Activated CD8-positive, alpha-beta T cell treated with anti-CD3 and anti-CD28 coated beads for 36 hours (primary cell): ENCODE measurements at regions not wholly inside any gene's neighbourhood (a gene's known extent, or its start where the extent isn't known, plus 50 kb on each side); places are given as distances from the start of the nearest gene placed in this dataset.
"Not testable (repeated sequence)": the region's sequence is repeated elsewhere in the genome, so short reads cannot be mapped to it uniquely, and the experiment has no call there.

Experiments
- ATAC-seq: fragments of 200-7000 bp; cut with Tn5 transposase; one replicate; pipeline ENCODE4 v1.10.0; 2021; ENCODE audit warnings: mild to moderate bottlenecking, moderate library complexity
- CTCF ChIA-PET: fragments of 350-600 bp; sonication (Branson Sonifier 250); formaldehyde crosslinking; loops from one replicate; lab custom pipeline; 2021; ENCODE audit warnings: antibody characterized with exemption; lab: Charles Lee
- POLR2A ChIA-PET: fragments of 350-600 bp; sonication (Branson Sonifier 250); formaldehyde crosslinking; loops from one replicate; lab custom pipeline; 2021; ENCODE audit warnings: antibody characterized with exemption; lab: Charles Lee
- DNase-seq: peaks from one replicate; pipeline ENCODE4 v3.0.0-alpha.2; 2020
- H3K27ac Mint-ChIP-seq: one replicate; pipeline ENCODE4 v1.8.0; 2021; ENCODE audit warnings: mild to moderate bottlenecking, mixed read lengths
- H3K27me3 Mint-ChIP-seq: one replicate; pipeline ENCODE4 v1.8.0; 2021; ENCODE audit warnings: mixed read lengths
- H3K36me3 Mint-ChIP-seq: one replicate; pipeline ENCODE4 v1.8.0; 2021; ENCODE audit warnings: low read depth, mixed read lengths
- H3K4me1 Mint-ChIP-seq: one replicate; pipeline ENCODE4 v1.8.0; 2021; ENCODE audit warnings: low read depth, mixed read lengths
- H3K4me3 Mint-ChIP-seq: one replicate; pipeline ENCODE4 v1.8.0; 2021; ENCODE audit warnings: mild to moderate bottlenecking, moderate library complexity, mixed read lengths
- H3K9me3 Mint-ChIP-seq: one replicate; pipeline ENCODE4 v1.8.0; 2021; ENCODE audit warnings: mixed read lengths
- intact Hi-C: fragments of 100-400 bp; cut with micrococcal nuclease; formaldehyde crosslinking; loops from one replicate; pipeline ENCODE4 v1.10.0; 2022

DNA sequence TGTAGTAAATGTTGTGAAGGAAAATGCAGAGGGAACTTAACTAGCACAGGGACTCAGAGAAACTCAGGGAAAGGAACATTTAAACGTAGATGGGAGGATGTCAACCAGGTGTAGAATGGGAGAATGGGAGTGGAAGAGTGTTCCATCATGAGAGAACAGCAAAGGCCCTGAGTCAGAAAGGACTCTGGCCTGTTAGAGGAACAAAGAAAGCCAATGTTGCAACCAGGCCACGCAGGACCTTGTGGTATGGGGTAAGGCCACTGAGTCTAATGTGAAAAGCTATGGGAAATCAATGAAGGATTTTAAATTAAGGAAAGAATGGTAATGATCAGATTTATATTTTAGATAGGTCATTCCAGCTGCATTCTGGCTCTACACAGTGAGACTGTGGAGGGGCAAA, 76.6 kb upstream of the NBPF26 start:
- H3K27ac Mint-ChIP-seq, H3K4me1 Mint-ChIP-seq, H3K36me3 Mint-ChIP-seq, H3K9me3 Mint-ChIP-seq, ATAC-seq, H3K27me3 Mint-ChIP-seq, DNase-seq, CTCF ChIA-PET, H3K4me3 Mint-ChIP-seq, intact Hi-C loops, POLR2A ChIA-PET: not testable (repeated sequence)

DNA sequence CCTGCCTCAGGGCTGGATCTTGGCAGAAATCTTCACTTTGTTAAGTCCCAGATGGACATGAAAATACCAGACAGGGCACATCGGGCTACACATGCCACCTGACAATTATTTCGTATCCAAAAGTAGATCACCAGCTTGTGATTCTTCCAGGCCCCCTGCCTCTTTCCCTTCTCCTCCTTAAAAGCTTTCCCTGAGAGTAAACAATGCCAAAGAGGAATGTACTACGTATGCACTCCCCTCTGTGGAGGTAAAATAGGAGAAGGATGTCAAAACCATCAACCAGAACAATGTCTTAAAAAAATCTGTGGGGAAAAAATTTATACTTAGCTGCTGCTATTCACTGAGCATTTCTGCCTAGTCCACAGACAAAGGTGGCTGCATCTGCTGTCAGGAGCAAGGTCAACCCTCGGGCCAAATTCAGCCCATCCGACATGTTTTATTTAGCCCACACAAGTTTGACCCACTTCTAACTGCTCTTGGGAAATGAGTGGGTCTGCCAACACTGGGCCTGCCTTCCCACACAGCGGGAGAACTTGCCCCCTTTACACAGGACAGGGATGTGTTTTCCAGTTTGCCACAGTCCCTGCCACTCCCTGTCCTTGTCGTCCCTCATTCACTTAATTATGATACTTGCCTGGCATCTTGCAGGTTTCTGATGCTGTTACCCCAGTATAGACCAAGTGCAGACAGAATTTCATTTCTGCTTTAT, 74.7 kb upstream of the NBPF26 start:
- ATAC-seq, DNase-seq, H3K9me3 Mint-ChIP-seq: not testable (repeated sequence)

DNA sequence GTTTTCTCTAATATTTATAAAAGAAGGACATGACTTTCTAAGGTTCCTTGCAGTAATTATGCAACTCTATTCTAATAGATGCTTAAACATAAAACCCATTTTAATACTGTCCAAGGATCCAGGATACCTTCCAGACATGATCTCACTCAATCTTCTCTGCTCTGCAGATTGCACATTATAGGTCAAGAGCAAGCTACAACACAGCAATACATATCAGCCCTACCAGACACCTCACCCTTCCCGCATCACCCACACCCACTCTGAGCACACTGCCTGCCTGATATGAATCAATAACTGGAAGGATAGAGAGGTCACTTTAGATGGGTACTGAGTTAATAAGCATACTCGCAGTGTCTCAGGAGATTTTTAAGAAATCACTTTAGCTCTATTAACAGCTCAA, 74.0 kb upstream of the NBPF26 start:
- intact Hi-C loops, H3K27me3 Mint-ChIP-seq, H3K4me3 Mint-ChIP-seq, DNase-seq, H3K9me3 Mint-ChIP-seq, ATAC-seq, POLR2A ChIA-PET, H3K27ac Mint-ChIP-seq, H3K4me1 Mint-ChIP-seq, CTCF ChIA-PET, H3K36me3 Mint-ChIP-seq: not testable (repeated sequence)

More for the DNA sequence above, 74.7 kb upstream of the NBPF26 start:
- H3K4me3 Mint-ChIP-seq, intact Hi-C loops, H3K27ac Mint-ChIP-seq, H3K36me3 Mint-ChIP-seq, H3K27me3 Mint-ChIP-seq, CTCF ChIA-PET, POLR2A ChIA-PET, H3K4me1 Mint-ChIP-seq: not testable (repeated sequence)

DNA sequence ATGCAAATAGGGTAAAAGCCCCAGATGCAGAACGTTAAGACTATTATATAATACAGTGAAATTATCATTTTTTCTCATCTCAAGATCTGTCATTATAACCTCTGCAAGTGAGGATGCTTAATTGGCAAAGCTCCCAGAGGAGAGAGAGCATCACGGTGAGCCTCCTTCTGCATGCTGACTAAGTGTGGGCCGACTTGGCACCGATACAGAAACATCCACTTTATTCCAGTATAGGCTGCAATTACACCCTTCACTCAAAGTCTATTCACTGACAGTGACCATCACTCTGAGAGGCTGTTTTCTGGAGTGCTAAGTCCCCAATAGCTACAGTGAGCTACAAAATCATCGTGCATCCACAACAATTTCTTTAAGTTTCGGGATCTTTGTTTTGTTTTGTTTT, 69.6 kb upstream of the NBPF26 start:
- H3K36me3 Mint-ChIP-seq, POLR2A ChIA-PET, H3K27me3 Mint-ChIP-seq, H3K27ac Mint-ChIP-seq, H3K9me3 Mint-ChIP-seq, ATAC-seq, H3K4me3 Mint-ChIP-seq, DNase-seq, intact Hi-C loops, CTCF ChIA-PET, H3K4me1 Mint-ChIP-seq: not testable (repeated sequence)

DNA sequence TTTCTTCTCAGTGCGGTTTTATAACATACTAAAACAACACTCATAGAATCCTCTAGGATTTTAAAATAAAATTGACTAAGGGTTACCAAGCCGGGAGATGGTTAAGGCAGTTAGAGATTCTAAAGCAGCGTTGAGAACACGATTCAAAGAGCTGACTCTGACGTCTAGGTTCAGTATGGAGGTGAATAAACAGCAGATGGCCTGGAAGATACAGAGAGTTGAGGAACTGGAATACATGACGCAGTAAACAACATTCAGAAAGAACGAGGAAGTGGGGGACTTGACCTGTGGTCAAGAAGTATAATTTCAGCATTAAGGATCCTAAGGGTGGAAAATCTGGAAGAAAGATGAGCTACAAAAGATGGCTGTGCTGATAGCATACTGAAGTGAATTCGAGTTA, 68.4 kb upstream of the NBPF26 start:
- H3K27me3 Mint-ChIP-seq, ATAC-seq, H3K4me3 Mint-ChIP-seq, intact Hi-C loops, H3K36me3 Mint-ChIP-seq, CTCF ChIA-PET, POLR2A ChIA-PET, DNase-seq, H3K4me1 Mint-ChIP-seq, H3K27ac Mint-ChIP-seq, H3K9me3 Mint-ChIP-seq: not testable (repeated sequence)

DNA sequence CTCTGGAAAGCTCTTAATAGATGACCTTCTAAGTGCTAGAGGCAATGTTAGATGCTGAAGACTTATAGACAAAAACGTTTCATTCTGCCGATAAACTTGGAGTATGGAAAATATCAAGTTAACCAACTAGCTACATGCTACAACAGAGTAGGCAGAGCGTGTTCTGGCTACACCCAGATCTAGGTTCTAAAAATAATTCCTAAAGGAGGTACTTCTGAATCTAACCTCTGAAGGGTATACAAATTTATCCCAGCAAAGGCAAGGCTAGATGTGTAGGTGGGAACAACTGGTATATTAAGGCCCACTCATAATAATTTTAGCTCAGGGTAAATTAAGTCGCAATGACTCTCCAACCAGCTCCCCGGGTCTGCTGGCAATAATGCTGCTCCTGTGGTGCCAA, 67.6 kb upstream of the NBPF26 start:
- H3K27me3 Mint-ChIP-seq, H3K9me3 Mint-ChIP-seq, ATAC-seq, POLR2A ChIA-PET, H3K36me3 Mint-ChIP-seq, DNase-seq, intact Hi-C loops, H3K4me3 Mint-ChIP-seq, H3K4me1 Mint-ChIP-seq, H3K27ac Mint-ChIP-seq, CTCF ChIA-PET: not testable (repeated sequence)

DNA sequence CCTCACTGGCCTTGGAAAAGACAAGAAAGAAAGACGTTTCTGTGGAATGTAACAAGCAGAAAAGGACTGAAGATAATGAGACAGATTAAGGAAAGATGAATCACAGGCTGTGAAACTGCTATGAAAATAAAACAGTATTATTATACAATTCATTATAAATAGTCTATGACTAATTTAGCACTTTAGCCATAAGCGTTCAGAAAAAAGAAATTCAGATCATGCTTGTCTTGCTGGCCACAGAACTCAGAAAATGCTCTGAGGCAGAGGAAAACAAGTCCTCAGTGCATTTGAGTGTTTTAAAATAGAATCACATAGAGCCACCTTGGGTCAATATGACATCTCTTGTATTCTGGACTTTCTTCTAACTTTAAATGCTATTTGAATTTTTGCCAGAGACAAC, 65.9 kb upstream of the NBPF26 start:
- H3K36me3 Mint-ChIP-seq, CTCF ChIA-PET, intact Hi-C loops, ATAC-seq, H3K4me3 Mint-ChIP-seq, DNase-seq, H3K27me3 Mint-ChIP-seq, H3K27ac Mint-ChIP-seq, POLR2A ChIA-PET, H3K4me1 Mint-ChIP-seq, H3K9me3 Mint-ChIP-seq: not testable (repeated sequence)

DNA sequence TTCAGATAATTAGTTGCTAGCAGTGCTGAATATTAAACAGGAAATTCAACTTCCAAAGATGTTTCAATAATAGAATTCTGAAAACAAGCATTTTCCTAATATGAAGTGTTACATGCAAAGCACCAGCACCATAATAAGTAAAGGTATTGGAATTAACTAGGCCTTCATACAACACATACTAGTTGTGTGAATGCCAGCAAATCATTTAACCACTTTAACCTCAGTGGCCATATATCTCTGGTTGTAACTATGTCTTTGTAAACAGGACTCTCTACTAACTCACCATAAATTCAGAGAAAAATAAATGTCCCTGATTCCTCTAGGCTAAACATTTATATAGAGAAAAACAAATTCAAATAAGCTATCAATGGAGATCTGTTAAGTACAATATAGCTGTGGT, 65.1 kb upstream of the NBPF26 start:
- H3K4me3 Mint-ChIP-seq, H3K9me3 Mint-ChIP-seq, POLR2A ChIA-PET, H3K4me1 Mint-ChIP-seq, intact Hi-C loops, H3K27ac Mint-ChIP-seq, DNase-seq, ATAC-seq, H3K27me3 Mint-ChIP-seq, H3K36me3 Mint-ChIP-seq, CTCF ChIA-PET: not testable (repeated sequence)

DNA sequence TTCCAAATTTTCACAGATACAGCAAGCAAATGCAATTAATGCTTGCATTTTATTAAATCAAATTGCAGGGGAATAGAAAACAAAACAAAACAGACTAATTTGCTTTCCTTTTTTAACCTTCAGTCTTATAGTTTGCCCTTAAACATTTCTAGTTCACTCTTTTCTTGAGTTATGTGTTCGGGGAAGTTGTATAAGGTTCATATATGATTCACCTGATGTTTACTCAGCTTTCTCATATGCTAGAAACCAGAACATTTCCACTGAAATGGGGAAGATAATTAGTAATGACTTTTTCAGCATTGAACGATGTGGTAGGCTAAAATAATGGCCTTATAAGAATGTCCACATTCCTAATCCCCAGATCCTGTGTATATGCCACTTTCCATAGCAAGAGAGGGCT, 64.6 kb upstream of the NBPF26 start:
- POLR2A ChIA-PET, DNase-seq, CTCF ChIA-PET, intact Hi-C loops, H3K27me3 Mint-ChIP-seq, H3K4me1 Mint-ChIP-seq, H3K9me3 Mint-ChIP-seq, H3K36me3 Mint-ChIP-seq, ATAC-seq, H3K27ac Mint-ChIP-seq, H3K4me3 Mint-ChIP-seq: not testable (repeated sequence)

DNA sequence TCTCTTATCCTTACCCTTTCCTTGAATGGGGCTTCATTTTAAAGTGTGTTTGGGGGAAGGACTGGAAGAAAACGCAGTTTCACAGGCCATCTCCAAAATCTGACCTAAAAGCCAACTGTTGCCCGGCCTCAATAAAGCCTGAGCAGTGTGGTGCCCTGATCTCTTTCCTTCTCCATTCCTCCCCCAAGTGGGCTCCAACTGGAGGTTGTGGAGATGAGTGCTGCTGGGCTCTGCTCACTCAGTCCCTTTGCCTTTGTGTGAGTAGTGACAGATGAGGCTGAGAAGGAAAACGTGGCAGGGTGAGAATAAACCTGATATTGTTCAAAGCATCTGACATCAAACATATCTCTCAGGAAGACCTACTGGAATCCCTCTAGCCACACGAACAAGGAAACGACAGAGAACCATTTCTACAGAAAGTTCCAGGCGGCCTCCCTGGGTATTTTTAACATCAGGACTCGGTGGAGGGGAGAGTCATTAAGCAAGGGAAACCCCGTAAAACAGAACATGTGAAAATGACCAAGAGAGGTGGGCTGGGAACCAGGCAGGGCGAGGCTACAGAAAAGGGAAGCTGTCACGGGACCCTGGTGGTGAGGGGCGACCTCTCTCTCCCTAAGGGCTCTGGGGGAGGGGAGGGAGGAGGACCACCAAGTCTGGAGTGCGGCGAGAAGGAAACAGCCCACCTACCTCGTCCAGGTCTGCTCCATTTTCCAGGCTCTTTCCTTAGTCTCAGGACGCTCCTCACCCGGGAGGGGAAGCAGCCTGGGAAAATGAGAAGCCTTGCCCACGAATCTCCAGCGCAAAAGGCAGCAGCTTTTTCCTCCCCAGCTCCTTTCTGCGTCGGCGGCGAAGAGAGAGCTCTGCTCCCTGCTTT, 59.1 kb upstream of the NBPF26 start:
- DNase-seq, POLR2A ChIA-PET, H3K27ac Mint-ChIP-seq, CTCF ChIA-PET, H3K27me3 Mint-ChIP-seq, ATAC-seq, intact Hi-C loops, H3K36me3 Mint-ChIP-seq, H3K9me3 Mint-ChIP-seq, H3K4me1 Mint-ChIP-seq: not testable (repeated sequence)
- peak overlapping the region; percentile 75 for H3K4me3 Mint-ChIP-seq

DNA sequence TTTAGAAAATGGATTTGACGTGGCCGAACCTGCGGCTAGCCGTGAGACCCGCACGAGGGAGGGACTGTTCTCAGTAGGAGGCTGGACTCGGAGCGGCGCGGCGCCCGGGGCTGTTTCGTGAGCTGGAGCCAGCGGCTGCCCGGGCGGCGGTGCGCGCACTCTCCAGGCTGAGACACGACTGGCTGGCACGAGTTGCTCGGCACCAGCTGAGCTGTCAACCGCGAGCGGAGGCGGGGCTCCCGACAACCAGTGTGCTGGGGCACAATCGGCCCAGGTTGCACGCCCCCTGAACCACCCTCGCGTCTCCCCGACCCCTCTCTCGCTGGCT, 58.5 kb upstream of the NBPF26 start:
- H3K27me3 Mint-ChIP-seq, H3K4me1 Mint-ChIP-seq, POLR2A ChIA-PET, H3K36me3 Mint-ChIP-seq, intact Hi-C loops, H3K9me3 Mint-ChIP-seq, H3K27ac Mint-ChIP-seq, CTCF ChIA-PET: not testable (repeated sequence)
- DNase-seq (peak; percentile 23), ATAC-seq (peak; percentile 93)
- peak overlapping the region; percentile 75 for H3K4me3 Mint-ChIP-seq

DNA sequence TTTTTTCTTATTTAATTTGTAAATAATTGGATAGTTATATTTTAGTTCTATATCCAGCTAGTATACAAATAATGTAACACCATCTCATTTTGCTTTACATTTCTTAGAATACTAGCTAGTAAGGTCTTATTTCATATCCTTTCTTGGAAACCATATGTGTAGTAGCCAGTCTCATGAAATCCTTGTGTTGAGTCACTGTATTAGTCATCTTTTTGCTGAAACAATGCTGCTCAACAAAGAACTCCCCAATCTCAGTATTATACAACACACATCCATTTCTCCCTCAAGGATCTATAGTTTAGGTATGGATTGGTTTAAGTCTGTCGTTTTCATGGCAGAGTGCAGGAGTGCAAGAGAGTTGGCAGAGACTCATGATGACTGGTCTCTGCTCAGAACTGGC, 55.6 kb upstream of the NBPF26 start:
- intact Hi-C loops, CTCF ChIA-PET, H3K27ac Mint-ChIP-seq, POLR2A ChIA-PET, H3K9me3 Mint-ChIP-seq, DNase-seq, H3K4me1 Mint-ChIP-seq, H3K36me3 Mint-ChIP-seq, H3K4me3 Mint-ChIP-seq, H3K27me3 Mint-ChIP-seq: not testable (repeated sequence)
- peak; percentile 65 for ATAC-seq
